Skeletal muscle satellite cell (primary cell): ENCODE measurements at regions not wholly inside any gene's neighbourhood (a gene's known extent, or its start where the extent isn't known, plus 50 kb on each side); places are given as distances from the start of the nearest gene placed in this dataset.

ENCODE experiments used
- H3K27me3 ChIP-seq: 2 replicates; pipeline ENCODE4 v1.7.0; 2013; ENCODE audit warnings: low read length; ENCODE audit not compliant: control insufficient read depth, insufficient read depth
- H3K36me3 ChIP-seq: 2 replicates; pipeline ENCODE4 v1.7.0; 2013; ENCODE audit warnings: mild to moderate bottlenecking, control low read depth, low read length; ENCODE audit not compliant: insufficient read depth
- H3K4me1 ChIP-seq: 2 replicates; pipeline ENCODE4 v1.7.0; 2013; ENCODE audit warnings: low read length; ENCODE audit not compliant: control insufficient read depth, insufficient read depth
- H3K4me2 ChIP-seq: 2 replicates; pipeline ENCODE4 v1.7.0; 2013; ENCODE audit warnings: mild to moderate bottlenecking, low read length
- H3K4me3 ChIP-seq: 2 replicates; pipeline ENCODE4 v1.7.0; 2013; ENCODE audit warnings: low read length
- H3K9ac ChIP-seq: 2 replicates; pipeline ENCODE4 v1.7.0; 2013; ENCODE audit warnings: mild to moderate bottlenecking, low read depth, low read length, moderate library complexity
- H3K9me3 ChIP-seq: replicated peaks from 2 replicates; pipeline ENCODE4 v1.7.0; 2013; ENCODE audit warnings: mild to moderate bottlenecking, control low read depth, low read length

GRCh38 chr18:11307716-11308115, 158.3 kb upstream of the PIEZO2 start:
- Histone ChIP-seq H3K4me3 (no peak overlapping the region), H3K27me3 (no peaks in the 10 kb centered on the region), H3K4me1 (no peaks in the 10 kb centered on the region), H3K36me3 (no peaks in the 10 kb centered on the region), H3K4me2 (no peak overlapping the region), H3K9ac (no peak overlapping the region), H3K9me3 (no peaks in the 10 kb centered on the region)

- Histone ChIP-seq H3K27me3 (no peaks in the 10 kb centered on the region), H3K4me3 (no peak overlapping the region), H3K9ac (no peak overlapping the region), H3K4me1 (no peaks in the 10 kb centered on the region), H3K9me3 (no peaks in the 10 kb centered on the region), H3K36me3 (no peaks in the 10 kb centered on the region), H3K4me2 (no peak overlapping the region)
Measured at GRCh38 chr18:11305507-11305906, 156.1 kb upstream of the PIEZO2 start.

- Histone ChIP-seq H3K9me3 (no peaks in the 10 kb centered on the region), H3K27me3 (no peaks in the 10 kb centered on the region), H3K9ac (no peak overlapping the region), H3K4me1 (no peaks in the 10 kb centered on the region), H3K4me2 (no peak overlapping the region), H3K36me3 (no peaks in the 10 kb centered on the region), H3K4me3 (no peak overlapping the region)
Measured at GRCh38 chr18:11304928-11305327, 155.6 kb upstream of the PIEZO2 start.

GRCh38 chr18:11296946-11297345, 147.6 kb upstream of the PIEZO2 start:
- no peaks in the 10 kb centered on the region for H3K4me1 ChIP-seq
- H3K4me3 ChIP-seq, result no peak overlapping the region
- no peaks in the 10 kb centered on the region for H3K36me3 ChIP-seq
- H3K4me2 ChIP-seq, result no peak overlapping the region
- no peak overlapping the region for H3K9ac ChIP-seq
- peaks cover 22% of the 10 kb centered on the region for H3K27me3 ChIP-seq
- no peaks in the 10 kb centered on the region for H3K9me3 ChIP-seq

- Histone ChIP-seq H3K27me3 (peaks cover 22% of the 10 kb centered on the region), H3K4me3 (no peak overlapping the region), H3K9me3 (no peaks in the 10 kb centered on the region), H3K4me2 (no peak overlapping the region), H3K9ac (no peak overlapping the region), H3K36me3 (no peaks in the 10 kb centered on the region), H3K4me1 (no peaks in the 10 kb centered on the region)
Measured at GRCh38 chr18:11293794-11294193, 144.4 kb upstream of the PIEZO2 start.

GRCh38 chr18:11290786-11291185, 141.4 kb upstream of the PIEZO2 start:
- no peaks in the 10 kb centered on the region for H3K36me3 ChIP-seq
- no peaks in the 10 kb centered on the region for H3K9me3 ChIP-seq
- no peaks in the 10 kb centered on the region for H3K4me1 ChIP-seq
- no peak overlapping the region for H3K9ac ChIP-seq
- peaks cover 15% of the 10 kb centered on the region for H3K27me3 ChIP-seq
- H3K4me2 ChIP-seq, result no peak overlapping the region
- H3K4me3 ChIP-seq, result no peak overlapping the region

GRCh38 chr18:11289248-11289647, 139.9 kb upstream of the PIEZO2 start:
- Histone ChIP-seq H3K4me3 (no peak overlapping the region), H3K27me3 (peaks cover 6% of the 10 kb centered on the region), H3K9me3 (no peaks in the 10 kb centered on the region), H3K4me2 (no peak overlapping the region), H3K9ac (no peak overlapping the region), H3K4me1 (no peaks in the 10 kb centered on the region), H3K36me3 (no peaks in the 10 kb centered on the region)

- H3K9me3 ChIP-seq, result no peaks in the 10 kb centered on the region
- no peaks in the 10 kb centered on the region for H3K27me3 ChIP-seq
- no peak overlapping the region for H3K9ac ChIP-seq
- H3K36me3 ChIP-seq, result no peaks in the 10 kb centered on the region
- H3K4me3 ChIP-seq, result no peak overlapping the region
- H3K4me1 ChIP-seq, result no peaks in the 10 kb centered on the region
- H3K4me2 ChIP-seq, result no peak overlapping the region
Measured at GRCh38 chr18:11288401-11288800, 139.0 kb upstream of the PIEZO2 start.

GRCh38 chr18:11286431-11286830, 137.1 kb upstream of the PIEZO2 start:
- Histone ChIP-seq H3K9me3 (no peaks in the 10 kb centered on the region), H3K4me3 (no peak overlapping the region), H3K9ac (no peak overlapping the region), H3K27me3 (no peaks in the 10 kb centered on the region), H3K36me3 (no peaks in the 10 kb centered on the region), H3K4me1 (no peaks in the 10 kb centered on the region), H3K4me2 (no peak overlapping the region)

- Histone ChIP-seq H3K36me3 (no peaks in the 10 kb centered on the region), H3K9ac (no peak overlapping the region), H3K9me3 (no peaks in the 10 kb centered on the region), H3K4me3 (no peak overlapping the region), H3K4me1 (no peaks in the 10 kb centered on the region), H3K27me3 (peaks cover 6% of the 10 kb centered on the region), H3K4me2 (no peak overlapping the region)
Measured at GRCh38 chr18:11284811-11285210, 135.4 kb upstream of the PIEZO2 start.

GRCh38 chr18:11284349-11284748, 135.0 kb upstream of the PIEZO2 start:
- Histone ChIP-seq H3K4me2 (no peak overlapping the region), H3K27me3 (peaks cover 6% of the 10 kb centered on the region), H3K36me3 (no peaks in the 10 kb centered on the region), H3K4me1 (no peaks in the 10 kb centered on the region), H3K9ac (no peak overlapping the region), H3K9me3 (no peaks in the 10 kb centered on the region), H3K4me3 (no peak overlapping the region)

- Histone ChIP-seq H3K27me3 (peaks cover 6% of the 10 kb centered on the region), H3K9ac (no peak overlapping the region), H3K9me3 (no peaks in the 10 kb centered on the region), H3K4me2 (no peak overlapping the region), H3K4me1 (no peaks in the 10 kb centered on the region), H3K4me3 (no peak overlapping the region), H3K36me3 (no peaks in the 10 kb centered on the region)
Measured at GRCh38 chr18:11283479-11284161, 134.3 kb upstream of the PIEZO2 start.
